GM12875 (cell line): ENCODE measurements at regions not wholly inside any gene's neighbourhood (a gene's known extent, or its start where the extent isn't known, plus 50 kb on each side); places are given as distances from the start of the nearest gene placed in this dataset.
"Not testable (repeated sequence)": the region's sequence is repeated elsewhere in the genome, so short reads cannot be mapped to it uniquely, and the experiment has no call there.

ENCODE experiments used
- H3K4me3 ChIP-seq: one replicate; pipeline ENCODE4 v1.5.1; 2011; ENCODE audit warnings: low read depth, low read length, control low read depth
- TF ChIP-seq, protein P1 (sequence below): IDR thresholded peaks from 2 replicates; pipeline ENCODE4 v1.5.1; 2011; ENCODE audit warnings: low read depth, mild to moderate bottlenecking, control low read depth, inconsistent platforms, low read length, moderate library complexity, borderline replicate concordance; ENCODE audit not compliant: insufficient read depth

GRCh38 chr18:60894254-60894945, 438.8 kb upstream of the CDH20 start:
- H3K4me3 ChIP-seq = no peak overlapping the region
- TF ChIP-seq, protein P1, sequence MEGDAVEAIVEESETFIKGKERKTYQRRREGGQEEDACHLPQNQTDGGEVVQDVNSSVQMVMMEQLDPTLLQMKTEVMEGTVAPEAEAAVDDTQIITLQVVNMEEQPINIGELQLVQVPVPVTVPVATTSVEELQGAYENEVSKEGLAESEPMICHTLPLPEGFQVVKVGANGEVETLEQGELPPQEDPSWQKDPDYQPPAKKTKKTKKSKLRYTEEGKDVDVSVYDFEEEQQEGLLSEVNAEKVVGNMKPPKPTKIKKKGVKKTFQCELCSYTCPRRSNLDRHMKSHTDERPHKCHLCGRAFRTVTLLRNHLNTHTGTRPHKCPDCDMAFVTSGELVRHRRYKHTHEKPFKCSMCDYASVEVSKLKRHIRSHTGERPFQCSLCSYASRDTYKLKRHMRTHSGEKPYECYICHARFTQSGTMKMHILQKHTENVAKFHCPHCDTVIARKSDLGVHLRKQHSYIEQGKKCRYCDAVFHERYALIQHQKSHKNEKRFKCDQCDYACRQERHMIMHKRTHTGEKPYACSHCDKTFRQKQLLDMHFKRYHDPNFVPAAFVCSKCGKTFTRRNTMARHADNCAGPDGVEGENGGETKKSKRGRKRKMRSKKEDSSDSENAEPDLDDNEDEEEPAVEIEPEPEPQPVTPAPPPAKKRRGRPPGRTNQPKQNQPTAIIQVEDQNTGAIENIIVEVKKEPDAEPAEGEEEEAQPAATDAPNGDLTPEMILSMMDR = no peak

DNA sequence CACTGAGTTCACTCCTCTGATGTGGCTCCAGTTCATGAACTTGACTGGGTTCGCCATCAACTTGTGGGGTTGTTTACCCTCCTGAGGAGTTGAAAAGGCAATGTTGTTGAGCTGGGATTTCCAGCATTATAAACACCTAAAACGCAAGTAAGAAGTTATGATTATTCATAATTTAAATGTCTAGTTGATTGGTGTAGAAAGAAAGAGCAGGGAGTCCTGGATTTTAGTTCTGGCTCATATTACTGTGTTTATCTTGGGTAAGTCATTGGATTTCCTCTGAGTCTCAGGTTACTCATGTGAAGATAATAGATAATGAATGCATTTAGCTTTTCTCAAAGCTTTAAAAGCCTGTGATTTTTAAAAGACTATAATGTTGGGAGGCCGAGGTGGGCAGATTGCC, 438.0 kb upstream of the CDH20 start:
- TF ChIP-seq, protein P1 = no peak
- H3K4me3 ChIP-seq = no peak overlapping the region

GRCh38 chr18:60898111-60898510, 435.1 kb upstream of the CDH20 start:
- H3K4me3 ChIP-seq = no peak overlapping the region
- TF ChIP-seq, protein P1 = no peak

GRCh38 chr18:60905699-60906098, 427.5 kb upstream of the CDH20 start:
- H3K4me3 ChIP-seq = no peak overlapping the region
- TF ChIP-seq, protein P1 = no peak

DNA sequence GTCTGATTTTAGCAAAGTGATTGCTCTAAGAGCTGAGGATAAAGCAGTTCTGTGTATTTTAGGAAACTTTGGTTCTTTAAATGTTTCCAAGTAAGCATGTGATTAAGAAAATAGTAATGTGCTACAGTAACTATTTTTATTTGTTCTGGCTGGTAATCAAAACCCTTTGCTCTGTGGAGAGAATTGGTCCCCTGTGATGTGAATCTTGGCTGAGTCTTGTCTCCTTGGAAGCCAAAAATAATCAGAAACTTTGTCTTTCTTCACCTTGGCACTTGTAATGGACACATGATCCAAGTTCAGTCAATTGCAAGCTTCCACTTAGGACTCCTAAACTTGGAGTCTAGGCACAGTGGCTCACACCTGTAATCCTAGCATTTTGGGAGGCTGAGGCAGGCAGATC, 422.7 kb upstream of the CDH20 start:
- H3K4me3 ChIP-seq = no peak overlapping the region
- TF ChIP-seq, protein P1 = no peak

GRCh38 chr18:60911504-60911903, 421.7 kb upstream of the CDH20 start:
- no peak overlapping the region for H3K4me3 ChIP-seq
- TF ChIP-seq, protein P1 = no peak

GRCh38 chr18:60915160-60915559, 418.1 kb upstream of the CDH20 start:
- H3K4me3 ChIP-seq = no peak overlapping the region
- TF ChIP-seq, protein P1 = no peak

DNA sequence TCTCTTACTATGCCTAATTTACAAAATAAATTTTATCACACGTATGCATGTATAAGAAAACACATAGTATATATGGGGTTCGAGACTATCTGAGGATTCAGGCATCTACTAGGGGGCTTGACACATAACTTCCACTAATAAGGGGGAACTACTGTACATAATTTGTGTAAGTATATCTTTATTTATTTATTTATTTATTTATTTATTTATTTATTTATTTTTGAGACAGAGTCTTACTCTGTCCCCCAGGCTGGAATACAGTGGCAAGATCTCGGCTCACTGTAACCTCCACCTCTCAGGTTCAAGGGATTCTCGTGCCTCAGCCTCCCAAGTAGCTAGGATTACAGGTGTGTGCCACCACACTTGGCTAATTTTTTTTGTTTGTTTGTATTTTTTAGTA, 414.4 kb upstream of the CDH20 start:
- not testable (repeated sequence) for H3K4me3 ChIP-seq
